Putamen (tissue), 1 donor: ENCODE measurements at regions not wholly inside any gene's neighbourhood (a gene's known extent, or its start where the extent isn't known, plus 50 kb on each side); places are given as distances from the start of the nearest gene placed in this dataset.

Experiments used
- DNase-seq: peaks from one replicate; pipeline ENCODE4 v3.0.0-alpha.2; 2016; ENCODE audit warnings: low spot score

- DNase-seq: no peak
Observed at GRCh38 chr5:41670854-41671479, 160.6 kb upstream of the PLCXD3 start.

GRCh38 chr5:41670216-41670615 lies 159.8 kb upstream of the PLCXD3 start:
- no peak for DNase-seq

GRCh38 chr5:41661254-41661653 lies 150.9 kb upstream of the PLCXD3 start:
- no peak for DNase-seq

- no peak for DNase-seq
Observed at GRCh38 chr5:41656597-41656996, 146.2 kb upstream of the PLCXD3 start.

GRCh38 chr5:41650131-41650530 lies 139.7 kb upstream of the PLCXD3 start:
- DNase-seq: no peak

- no peak for DNase-seq
Observed at GRCh38 chr5:41649659-41650058, 139.3 kb upstream of the PLCXD3 start.

- DNase-seq: no peak
Observed at GRCh38 chr5:41648996-41649395, 138.6 kb upstream of the PLCXD3 start.

GRCh38 chr5:41641621-41642020 lies 131.2 kb upstream of the PLCXD3 start:
- no peak for DNase-seq

- no peak for DNase-seq
Observed at GRCh38 chr5:41638685-41639084, 128.3 kb upstream of the PLCXD3 start.

- no peak for DNase-seq
Observed at GRCh38 chr5:41637869-41638268, 127.5 kb upstream of the PLCXD3 start.

GRCh38 chr5:41637424-41637823 lies 127.0 kb upstream of the PLCXD3 start:
- no peak for DNase-seq

- DNase-seq: no peak
Observed at GRCh38 chr5:41636605-41637004, 126.2 kb upstream of the PLCXD3 start.

- DNase-seq: no peak
Observed at GRCh38 chr5:41629897-41630296, 119.5 kb upstream of the PLCXD3 start.

GRCh38 chr5:41625571-41625970 lies 115.2 kb upstream of the PLCXD3 start:
- no peak for DNase-seq

GRCh38 chr5:41621420-41621819 lies 111.0 kb upstream of the PLCXD3 start:
- DNase-seq: no peak

- no peak for DNase-seq
Observed at GRCh38 chr5:41617843-41618515, 107.6 kb upstream of the PLCXD3 start.

- no peak for DNase-seq
Observed at GRCh38 chr5:41610386-41610785, 100.0 kb upstream of the PLCXD3 start.

GRCh38 chr5:41600731-41601130 lies 90.3 kb upstream of the PLCXD3 start:
- DNase-seq: no peak

- no peak for DNase-seq
Observed at GRCh38 chr5:41598011-41598410, 87.6 kb upstream of the PLCXD3 start.

- no peak for DNase-seq
Observed at GRCh38 chr5:41587668-41588067, 77.3 kb upstream of the PLCXD3 start.

GRCh38 chr5:41575110-41575779 lies 64.8 kb upstream of the PLCXD3 start:
- no peak for DNase-seq

- DNase-seq: peak; percentile 56
Observed at GRCh38 chr5:41574391-41574790, 64.0 kb upstream of the PLCXD3 start.
